Sigmoid colon (tissue), 6 donors: ENCODE measurements at regions not wholly inside any gene's neighbourhood (a gene's known extent, or its start where the extent isn't known, plus 50 kb on each side); places are given as distances from the start of the nearest gene placed in this dataset.

ENCODE experiments used
- DNase-seq: peaks from one replicate; pipeline ENCODE4 v3.0.0-alpha.2; 2019
- H3K27ac ChIP-seq, 4 donors: fragments of 200-600 bp; sonication (generic); one replicate each; pipeline ENCODE4 v1.5.1; 2016 to 2019; ENCODE audit warnings: mild to moderate bottlenecking in 1 of 4
- H3K27me3 ChIP-seq, 3 donors: fragments of 200-600 bp; sonication (generic); one replicate each; pipeline ENCODE4 v1.5.1; 2019; ENCODE audit warnings: mild to moderate bottlenecking in 1 of 3
- H3K36me3 ChIP-seq, 4 donors: fragments of 200-600 bp; sonication (generic); one replicate each; pipeline ENCODE4 v1.5.1; 2016 to 2019
- H3K4me1 ChIP-seq, 4 donors: fragments of 200-600 bp; sonication (generic); one replicate each; pipeline ENCODE4 v1.5.1; 2017 to 2019
- H3K4me3 ChIP-seq, 4 donors: fragments of 200-600 bp; sonication (generic); one replicate each; pipeline ENCODE4 v1.5.1; 2017 to 2019; ENCODE audit warnings: mild to moderate bottlenecking in 2 of 4, moderate library complexity in 1 of 4
- H3K9me3 ChIP-seq, 4 donors: fragments of 200-600 bp in 3 of 4; sonication (generic) in 3 of 4; one replicate each; pipeline versions ENCODE4 v1.5.1 to v1.6.1; 2013 to 2019
- EP300 ChIP-seq, 4 donors: sonication (generic); formaldehyde crosslinking; IDR thresholded peaks; one replicate each; pipeline ENCODE4 v1.6.1; 2017; ENCODE audit warnings: antibody characterized with exemption in 4 of 4
- POLR2A ChIP-seq, 2 donors: fragments of 450-650 bp; IDR thresholded peaks; one replicate each; pipeline ENCODE4 v1.6.1; 2016; ENCODE audit warnings: antibody characterized with exemption in 2 of 2, mild to moderate bottlenecking in 2 of 2, moderate library complexity in 2 of 2
- POLR2AphosphoS5 ChIP-seq, 4 donors: sonication (generic); formaldehyde crosslinking; IDR thresholded peaks; one replicate each; pipeline ENCODE4 v1.6.1; 2017; ENCODE audit warnings: antibody characterized with exemption in 4 of 4
- WGBS, 2 donors: extraction: QIAGEN DNeasy Blood & Tissue Kit; methylation state at CpG; one replicate each; pipeline ENCODE4 v1.1.7; 2013; 5-methylcytosine and 5-hydroxymethylcytosine counted together
- intact Hi-C: fragments of 100-400 bp; cut with DNase I; formaldehyde crosslinking; loops from one replicate; pipeline ENCODE4 v1.15.1; 2023
- TF ChIP-seq, protein P1 (sequence below), 4 experiments: fragments of 450-650 bp in 3 of 4; fragments of 200-600 bp in 1 of 4; IDR thresholded peaks; one replicate each; pipeline ENCODE4 v1.5.1; 2016 to 2019; ENCODE audit warnings: antibody characterized with exemption in 4 of 4, mild to moderate bottlenecking in 3 of 4, moderate library complexity in 2 of 4
- donor health status: healthy with polysubstance abuse.
- donor health status: healthy.

DNA sequence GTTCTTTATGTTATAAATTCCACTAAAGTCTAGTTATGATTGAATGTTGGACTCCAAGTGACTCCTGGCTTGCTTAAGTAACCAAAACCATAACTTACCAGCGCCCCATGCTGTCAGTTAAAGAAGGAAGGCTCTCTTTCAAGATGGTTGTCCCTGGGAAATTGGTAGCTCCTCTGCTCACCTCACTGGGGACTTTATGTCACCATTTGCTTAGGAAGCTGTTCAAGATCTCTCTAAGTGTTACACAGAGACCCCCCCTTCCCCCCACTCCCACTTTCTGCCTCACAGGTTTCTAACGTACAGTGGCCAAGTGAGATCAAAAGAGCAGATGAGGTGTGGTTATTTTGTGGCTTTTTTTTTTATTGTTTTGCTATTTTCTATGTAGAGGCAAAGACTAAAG, 301.8 kb downstream of the AASDHPPT start:
- Histone ChIP-seq H3K36me3 (no peaks in the 10 kb centered on the region), H3K27me3 (no peaks in the 10 kb centered on the region), H3K4me3 (no peak overlapping the region), H3K4me1 (no peaks in the 10 kb centered on the region), H3K27ac (no peak overlapping the region), H3K9me3 (peaks cover 0 to 1% (median 0%) of the 10 kb centered on the region in 4 donors)
- WGBS, 2 donors = 59 to 66% methylated on average over 2 of the region's 2 CpGs
- intact Hi-C loops = no loop called here
- no peak for DNase-seq
- TF ChIP-seq POLR2AphosphoS5 (IDR thresholded peaks at IDR 0.05) (no peak), EP300 (IDR thresholded peaks at IDR 0.05) (no peak), POLR2A (IDR thresholded peaks at IDR 0.05) (no peak)
- TF ChIP-seq, protein P1, sequence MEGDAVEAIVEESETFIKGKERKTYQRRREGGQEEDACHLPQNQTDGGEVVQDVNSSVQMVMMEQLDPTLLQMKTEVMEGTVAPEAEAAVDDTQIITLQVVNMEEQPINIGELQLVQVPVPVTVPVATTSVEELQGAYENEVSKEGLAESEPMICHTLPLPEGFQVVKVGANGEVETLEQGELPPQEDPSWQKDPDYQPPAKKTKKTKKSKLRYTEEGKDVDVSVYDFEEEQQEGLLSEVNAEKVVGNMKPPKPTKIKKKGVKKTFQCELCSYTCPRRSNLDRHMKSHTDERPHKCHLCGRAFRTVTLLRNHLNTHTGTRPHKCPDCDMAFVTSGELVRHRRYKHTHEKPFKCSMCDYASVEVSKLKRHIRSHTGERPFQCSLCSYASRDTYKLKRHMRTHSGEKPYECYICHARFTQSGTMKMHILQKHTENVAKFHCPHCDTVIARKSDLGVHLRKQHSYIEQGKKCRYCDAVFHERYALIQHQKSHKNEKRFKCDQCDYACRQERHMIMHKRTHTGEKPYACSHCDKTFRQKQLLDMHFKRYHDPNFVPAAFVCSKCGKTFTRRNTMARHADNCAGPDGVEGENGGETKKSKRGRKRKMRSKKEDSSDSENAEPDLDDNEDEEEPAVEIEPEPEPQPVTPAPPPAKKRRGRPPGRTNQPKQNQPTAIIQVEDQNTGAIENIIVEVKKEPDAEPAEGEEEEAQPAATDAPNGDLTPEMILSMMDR (IDR thresholded peaks at IDR 0.05) = no peak

DNA sequence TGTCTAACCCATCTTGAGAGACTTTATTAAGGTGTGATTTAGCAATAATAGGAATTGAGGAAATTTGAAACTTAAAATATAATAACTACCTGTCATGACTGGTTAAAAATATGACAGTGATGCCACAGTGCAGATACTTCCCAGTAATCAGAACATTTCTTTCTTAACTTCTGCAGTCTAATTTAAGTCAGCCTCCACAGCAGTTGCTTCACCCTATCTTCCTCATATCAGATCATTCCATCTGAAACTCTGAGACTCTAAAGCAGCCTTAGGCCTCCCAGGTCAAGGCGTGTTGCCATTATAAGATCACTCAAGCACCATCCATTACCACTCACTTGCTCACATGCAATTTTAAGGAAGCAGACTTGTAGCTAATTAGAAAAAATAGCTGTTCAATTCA, 302.2 kb downstream of the AASDHPPT start:
- 77 to 91% methylated on average over 1 of the region's 1 CpG for WGBS, 2 donors
- no peaks in the 10 kb centered on the region for H3K27me3 ChIP-seq
- peaks cover 0 to 1% (median 0%) of the 10 kb centered on the region in 4 donors for H3K9me3 ChIP-seq
- H3K4me3 ChIP-seq = no peak overlapping the region
- H3K36me3 ChIP-seq = no peaks in the 10 kb centered on the region
- intact Hi-C loops = no loop called here
- no peak overlapping the region for H3K27ac ChIP-seq
- no peak for DNase-seq
- TF ChIP-seq POLR2A (IDR thresholded peaks at IDR 0.05) (no peak), POLR2AphosphoS5 (IDR thresholded peaks at IDR 0.05) (no peak), EP300 (IDR thresholded peaks at IDR 0.05) (no peak)
- TF ChIP-seq, protein P1 (IDR thresholded peaks at IDR 0.05) = no peak
- no peaks in the 10 kb centered on the region for H3K4me1 ChIP-seq

DNA sequence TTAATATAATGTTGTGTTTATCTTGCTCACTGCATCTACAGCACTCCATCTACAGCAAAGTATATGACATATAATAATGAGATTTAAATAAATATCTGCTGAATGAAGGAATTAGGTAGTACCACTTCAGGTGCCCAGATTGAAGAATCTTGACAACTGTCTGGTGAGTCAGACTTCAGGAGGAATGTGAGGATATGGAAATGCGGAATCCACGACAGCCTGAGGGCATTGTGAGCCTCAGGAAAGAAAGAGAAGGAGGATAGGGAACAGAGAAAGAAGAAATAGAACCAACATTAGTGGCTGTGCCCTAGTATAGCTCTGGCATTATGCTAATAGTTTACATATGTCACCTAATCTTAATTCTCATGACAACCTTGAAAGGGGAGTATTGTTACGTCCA, 304.4 kb downstream of the AASDHPPT start:
- Histone ChIP-seq H3K4me1 (no peaks in the 10 kb centered on the region), H3K36me3 (no peaks in the 10 kb centered on the region), H3K27me3 (no peaks in the 10 kb centered on the region), H3K27ac (no peak overlapping the region), H3K9me3 (peaks cover 0 to under 1% (median 0%) of the 10 kb centered on the region in 4 donors), H3K4me3 (no peak overlapping the region)
- no peak for DNase-seq
- TF ChIP-seq, protein P1 (IDR thresholded peaks at IDR 0.05) = no peak
- TF ChIP-seq EP300 (IDR thresholded peaks at IDR 0.05) = no peak
- TF ChIP-seq POLR2AphosphoS5 (IDR thresholded peaks at IDR 0.05) = no peak
- no peak for TF ChIP-seq POLR2A (IDR thresholded peaks at IDR 0.05)
- intact Hi-C loops = no loop called here
- WGBS, 2 donors = 78 to 85% methylated on average over 3 of the region's 3 CpGs

DNA sequence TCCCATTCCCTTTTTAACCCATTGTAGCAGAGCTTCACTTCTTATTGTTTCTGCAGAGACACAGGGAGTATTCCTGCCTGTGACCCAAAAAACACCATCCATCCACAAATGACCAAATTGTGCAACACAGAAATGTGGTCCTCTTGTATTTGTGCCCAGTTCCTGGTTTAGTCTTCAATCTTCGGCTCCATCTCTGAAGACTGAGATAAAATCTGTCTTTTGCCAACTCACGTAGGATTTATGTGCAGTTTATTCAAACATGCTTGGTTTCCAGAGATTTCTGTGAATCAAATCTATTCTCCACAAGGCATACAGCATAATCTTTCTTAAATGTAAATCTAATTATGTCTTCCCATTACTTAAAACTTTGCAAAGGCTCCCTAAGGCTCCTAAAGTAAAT, 307.0 kb downstream of the AASDHPPT start:
- H3K27ac ChIP-seq = no peak overlapping the region
- intact Hi-C loops = no loop called here

More for the DNA sequence above, 307.0 kb downstream of the AASDHPPT start:
- no peak for DNase-seq
- peaks cover 0 to 2% (median 0%) of the 10 kb centered on the region in 4 donors for H3K9me3 ChIP-seq
- H3K36me3 ChIP-seq = no peaks in the 10 kb centered on the region
- H3K27me3 ChIP-seq = no peaks in the 10 kb centered on the region
- H3K4me1 ChIP-seq = no peaks in the 10 kb centered on the region
- TF ChIP-seq POLR2AphosphoS5 (IDR thresholded peaks at IDR 0.05) = no peak
- TF ChIP-seq POLR2A (IDR thresholded peaks at IDR 0.05) = no peak
- no peak for TF ChIP-seq EP300 (IDR thresholded peaks at IDR 0.05)
- TF ChIP-seq, protein P1 (IDR thresholded peaks at IDR 0.05) = no peak
- WGBS, 2 donors = 80 to 82% methylated on average over 2 of the region's 2 CpGs
- H3K4me3 ChIP-seq = no peak overlapping the region
